RWPE1 (cell line): ENCODE measurements at regions not wholly inside any gene's neighbourhood (a gene's known extent, or its start where the extent isn't known, plus 50 kb on each side); places are given as distances from the start of the nearest gene placed in this dataset.

Experiments used
- CTCF ChIA-PET: fragments of 350-600 bp; sonication (Branson Sonifier 250); formaldehyde crosslinking; extraction: SDS; loops from one replicate; lab custom pipeline; 2021; lab: Yijun Ruan, JAX
- POLR2A ChIA-PET: fragments of 400-600 bp; formaldehyde crosslinking; extraction: SDS; loops from one replicate; lab custom pipeline; 2020; ENCODE audit warnings: antibody characterized with exemption; ENCODE audit not compliant: low non-redundant PET; lab: Yijun Ruan, JAX
- DNase-seq: peaks from one replicate; pipeline ENCODE4 v3.0.0; 2012; ENCODE audit warnings: low spot score
- H3K27ac ChIP-seq: fragments of 450-650 bp; 2 replicates; pipeline ENCODE4 v1.5.1; 2017
- CTCF ChIP-seq: fragments of 450-650 bp; conservative IDR thresholded peaks from 2 replicates; pipeline ENCODE4 v1.5.1; 2017; ENCODE audit warnings: low read depth, mild to moderate bottlenecking

DNA sequence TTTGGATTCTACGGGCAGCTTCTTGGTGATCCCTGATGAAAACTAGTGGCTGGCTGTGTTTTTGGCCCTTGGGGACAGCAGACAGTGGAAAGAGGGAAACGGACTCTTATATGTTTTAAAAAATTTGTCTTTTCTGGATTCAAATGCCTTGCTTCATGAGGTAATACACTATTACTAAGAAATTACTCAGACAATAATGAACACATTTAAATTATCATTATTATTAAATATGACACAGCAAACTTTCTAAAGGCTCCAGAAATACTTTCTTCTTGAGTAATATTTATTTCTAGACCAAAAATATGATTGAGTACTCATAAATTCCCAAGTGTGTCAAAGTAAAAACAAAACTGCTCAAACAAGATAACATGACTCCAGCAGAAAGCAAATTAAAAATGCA lies 520.7 kb upstream of the AADAT start:
- ChIA-PET POLR2A (no interaction called here), CTCF (no interaction called here)
- no peak overlapping the region for H3K27ac ChIP-seq
- no peak for DNase-seq
- no peak for TF ChIP-seq CTCF

DNA sequence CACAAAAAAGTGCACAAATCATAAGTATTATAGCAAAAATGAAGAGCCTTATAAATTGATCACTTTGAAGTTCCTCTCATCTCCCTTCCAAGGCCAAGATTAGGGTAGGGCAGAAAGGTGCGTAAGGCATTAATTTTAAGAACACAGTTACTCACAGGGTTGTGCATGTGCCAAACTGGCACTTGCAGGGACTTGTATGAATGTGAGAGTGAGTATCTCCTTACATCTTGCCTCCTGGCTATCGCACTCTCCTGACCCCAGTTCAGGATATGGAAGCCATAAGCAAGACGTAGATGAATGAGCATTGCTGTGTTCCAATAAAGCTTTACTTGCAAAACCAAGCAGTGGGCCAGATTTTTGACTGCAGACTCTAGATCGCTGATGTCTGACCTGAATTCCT lies 510.1 kb upstream of the AADAT start:
- DNase-seq = peak; percentile 49
- ChIA-PET POLR2A (interaction anchor here (0.7 kb wide), 1 partner anchor 876 kb away, joined by 3 read pairs; no protein-coding TSS in a partner anchor), CTCF (interaction anchor here (0.6 kb wide), 1 partner anchor 909 kb away, joined by 3 read pairs; no protein-coding TSS in a partner anchor)
- no peak for TF ChIP-seq CTCF
- no peak overlapping the region for H3K27ac ChIP-seq

DNA sequence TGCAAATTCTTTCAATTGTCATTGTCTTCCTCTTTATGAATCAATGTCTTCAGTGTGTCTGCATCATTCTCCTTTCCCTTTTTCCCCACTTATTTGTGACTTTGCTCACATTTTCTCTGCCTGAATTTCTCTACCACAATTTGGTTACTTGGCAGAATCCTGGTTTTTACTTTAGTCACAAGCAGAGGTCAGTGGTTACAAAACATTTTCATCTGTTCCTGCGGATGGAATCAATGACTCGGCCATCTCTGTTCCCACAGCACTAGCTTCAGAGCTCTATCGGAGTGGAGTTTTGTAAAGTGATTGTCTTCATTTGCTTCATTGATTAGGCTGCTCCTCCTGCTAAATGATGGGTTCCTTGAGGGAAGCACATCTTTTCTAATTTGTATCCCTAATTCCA lies 501.3 kb upstream of the AADAT start:
- CTCF ChIA-PET = no interaction called here
- no peak for TF ChIP-seq CTCF
- POLR2A ChIA-PET = no interaction called here
- DNase-seq = no peak
- H3K27ac ChIP-seq = no peak overlapping the region

GRCh38 chr4:170589597-170590191 lies 499.9 kb upstream of the AADAT start:
- ChIA-PET POLR2A (no interaction called here), CTCF (interaction anchor here (0.5 to 0.9 kb wide), 6 partner anchors 126 to 1087 kb away, joined by 3 to 6 read pairs (median 3); no protein-coding TSS in a partner anchor)
- TF ChIP-seq CTCF = peak; percentile 31; the same call in 1 of the 2 replicates
- no peak overlapping the region for H3K27ac ChIP-seq
- DNase-seq = peak; percentile 71

GRCh38 chr4:170581969-170582368 lies 492.2 kb upstream of the AADAT start:
- CTCF ChIA-PET = no interaction called here
- no peak for DNase-seq
- POLR2A ChIA-PET = no interaction called here
- H3K27ac ChIP-seq = no peak overlapping the region
- TF ChIP-seq CTCF = no peak

DNA sequence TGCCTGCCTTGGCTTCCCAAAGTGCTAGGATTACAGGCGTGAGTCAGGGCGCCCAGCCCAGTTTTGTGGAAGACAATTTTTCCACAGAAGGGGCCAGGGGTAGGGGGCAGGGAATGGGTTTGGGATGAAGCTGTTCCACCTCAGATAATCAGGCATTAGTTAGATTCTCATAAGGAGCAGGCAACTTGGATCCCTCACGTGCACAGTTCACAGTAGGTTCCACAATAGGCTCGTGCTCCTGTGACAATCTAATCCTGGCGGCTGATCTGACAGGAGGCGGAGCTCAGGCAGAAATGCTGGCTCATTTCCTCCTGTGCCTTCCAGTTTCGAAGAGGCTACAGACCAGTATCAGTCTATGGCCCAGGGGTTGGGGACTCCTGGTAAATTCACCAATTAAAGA lies 491.6 kb upstream of the AADAT start:
- ChIA-PET CTCF (no interaction called here), POLR2A (no interaction called here)
- TF ChIP-seq CTCF = no peak
- no peak for DNase-seq
- no peak overlapping the region for H3K27ac ChIP-seq
